H1 (cell line): ENCODE measurements at regions not wholly inside any gene's neighbourhood (a gene's known extent, or its start where the extent isn't known, plus 50 kb on each side); places are given as distances from the start of the nearest gene placed in this dataset.

Source experiments
- CTCF ChIA-PET: fragments of 300-600 bp; sonication (Branson Sonifier 250); formaldehyde crosslinking; loops from one replicate; lab custom pipeline; 2021; ENCODE audit not compliant: partially characterized antibody; lab: Charles Lee
- POLR2A ChIA-PET: fragments of 300-600 bp; sonication (Branson Sonifier 250); formaldehyde crosslinking; loops from one replicate; lab custom pipeline; 2021; ENCODE audit warnings: inconsistent platforms; ENCODE audit not compliant: partially characterized antibody; lab: Charles Lee
- DNase-seq, 2 experiments: peaks; one replicate each; pipeline versions ENCODE4 v3.0.0 to v3.0.0-alpha.2; 2010 to 2022; ENCODE audit warnings: low spot score in 2 of 2, low read depth in 1 of 2, mixed read lengths in 1 of 2
- FAIRE-seq: peaks from 2 replicates; lab custom pipeline; 2011; peaks lifted over from hg19 to GRCh38; lab: Jason Lieb, UNC
- H2AFZ ChIP-seq: 2 replicates; pipeline ENCODE4 v1.8.1; 2012; ENCODE audit warnings: low read length, inconsistent platforms
- H2AK5ac ChIP-seq: 2 replicates; pipeline ENCODE4 v1.6.1; 2013; ENCODE audit warnings: low read depth, low read length
- H2BK120ac ChIP-seq: replicated peaks from 2 replicates; pipeline ENCODE3; 2013; ENCODE audit warnings: low read depth, low read length, inconsistent platforms
- H2BK12ac ChIP-seq: 2 replicates; pipeline ENCODE4 v1.6.1; 2013; ENCODE audit warnings: low read depth, low read length
- H2BK15ac ChIP-seq: 2 replicates; pipeline ENCODE4 v1.6.1; 2013; ENCODE audit warnings: low read length
- H2BK20ac ChIP-seq: 2 replicates; pipeline ENCODE4 v1.6.1; 2013; ENCODE audit warnings: low read length
- H2BK5ac ChIP-seq: 2 replicates; pipeline ENCODE4 v1.6.1; 2013; ENCODE audit warnings: low read depth, low read length
- H3K14ac ChIP-seq: 2 replicates; pipeline ENCODE4 v1.6.1; 2013; ENCODE audit warnings: inconsistent platforms; ENCODE audit not compliant: insufficient read length
- H3K18ac ChIP-seq: 2 replicates; pipeline ENCODE4 v1.6.1; 2013; ENCODE audit warnings: low read length; ENCODE audit errors: extremely low read depth
- H3K23ac ChIP-seq: 2 replicates; pipeline ENCODE4 v1.6.1; 2013; ENCODE audit warnings: inconsistent platforms; ENCODE audit not compliant: insufficient read length
- H3K23me2 ChIP-seq: 2 replicates; pipeline ENCODE4 v1.6.1; 2013; ENCODE audit warnings: low read depth, low read length
- H3K27ac ChIP-seq: 2 replicates; pipeline ENCODE4 v1.6.1; 2011; ENCODE audit warnings: low read depth, low read length, inconsistent platforms
- H3K27me3 ChIP-seq, 4 experiments: replicated peaks in 1 of 4; 1 replicate in 1 of 4; 2 replicates in 3 of 4; pipeline versions ENCODE4 v1.6.1 to v1.8.1; 2011 to 2013; ENCODE audit warnings: low read length in 3 of 4, mild to moderate bottlenecking in 3 of 4, inconsistent platforms in 2 of 4, mixed read lengths in 2 of 4, moderate library complexity in 1 of 4; ENCODE audit not compliant: control insufficient read depth in 3 of 4, insufficient read depth in 3 of 4; ENCODE audit errors: extremely low read depth in 1 of 4
- H3K36me3 ChIP-seq, 4 experiments: 2 replicates each; pipeline versions ENCODE4 v1.6.1 to v1.8.1; 2011 to 2013; ENCODE audit warnings: mild to moderate bottlenecking in 4 of 4, low read length in 3 of 4, moderate library complexity in 2 of 4, control low read depth in 1 of 4, inconsistent platforms in 1 of 4; ENCODE audit not compliant: insufficient read depth in 4 of 4, control insufficient read depth in 2 of 4
- H3K4ac ChIP-seq: replicated peaks from 2 replicates; pipeline ENCODE3; 2013; ENCODE audit warnings: low read length, low read depth, mixed read lengths, inconsistent platforms; ENCODE audit not compliant: insufficient read length
- H3K4me1 ChIP-seq, 4 experiments: replicated peaks in 1 of 4; 1 replicate in 1 of 4; 2 replicates in 3 of 4; pipeline versions ENCODE4 v1.6.1 to v1.8.1; 2011 to 2013; ENCODE audit warnings: low read length in 3 of 4, inconsistent platforms in 2 of 4, mixed read lengths in 1 of 4; ENCODE audit not compliant: insufficient read depth in 4 of 4, control insufficient read depth in 3 of 4
- H3K4me2 ChIP-seq, 2 experiments: 2 replicates each; pipeline versions ENCODE4 v1.6.1 to v1.8.1; 2011 to 2013; ENCODE audit warnings: low read depth in 2 of 2, low read length in 2 of 2, control low read depth in 1 of 2, inconsistent platforms in 1 of 2, mild to moderate bottlenecking in 1 of 2; ENCODE audit not compliant: insufficient read depth in 1 of 2
- H3K4me3 ChIP-seq, 4 experiments: fragments of 200-600, 300-600 bp in 1 of 4; sonication (generic), shearing (Covaris generic), sonication (Bioruptor Twin) in 1 of 4; 2 replicates each; pipeline versions ENCODE4 v1.5.1 to v1.8.1; 2011 to 2016; ENCODE audit warnings: low read length in 4 of 4, low read depth in 3 of 4, control low read depth in 2 of 4, inconsistent platforms in 2 of 4, mild to moderate bottlenecking in 2 of 4, mixed read lengths in 1 of 4, moderate library complexity in 1 of 4; ENCODE audit not compliant: insufficient read depth in 2 of 4; ENCODE audit errors: extremely low read depth in 1 of 4
- H3K56ac ChIP-seq: replicated peaks from 2 replicates; pipeline ENCODE3; 2013; ENCODE audit warnings: low read depth, mild to moderate bottlenecking, mixed read lengths, low read length, inconsistent platforms; ENCODE audit not compliant: insufficient read length
- H3K79me1 ChIP-seq: 2 replicates; pipeline ENCODE4 v1.6.1; 2013; ENCODE audit warnings: low read depth, low read length, control low read depth
- H3K79me2 ChIP-seq, 2 experiments: 2 replicates each; pipeline versions ENCODE4 v1.6.1 to v1.8.1; 2012 to 2013; ENCODE audit warnings: low read length in 2 of 2, mild to moderate bottlenecking in 2 of 2, inconsistent platforms in 1 of 2; ENCODE audit not compliant: insufficient read depth in 2 of 2, control insufficient read depth in 1 of 2
- H3K9ac ChIP-seq, 4 experiments: replicated peaks in 1 of 4; 1 replicate in 1 of 4; 2 replicates in 3 of 4; pipeline versions ENCODE4 v1.6.1 to v1.8.1; 2011 to 2013; ENCODE audit warnings: low read depth in 3 of 4, low read length in 3 of 4, control low read depth in 2 of 4, mild to moderate bottlenecking in 2 of 4, moderate library complexity in 2 of 4, inconsistent platforms in 1 of 4; ENCODE audit errors: extremely low read depth in 1 of 4
- H3K9me3 ChIP-seq, 2 experiments: 2 replicates each; pipeline versions ENCODE4 v1.6.1 to v1.8.1; 2012 to 2013; ENCODE audit warnings: mild to moderate bottlenecking in 2 of 2, moderate library complexity in 2 of 2, control low read depth in 1 of 2, inconsistent platforms in 1 of 2, low read depth in 1 of 2, low read length in 1 of 2, mixed read lengths in 1 of 2; ENCODE audit not compliant: insufficient read depth in 2 of 2
- H4K20me1 ChIP-seq, 2 experiments: replicated peaks in 1 of 2; 2 replicates each; pipeline versions ENCODE3 to v1.8.1; 2011 to 2013; ENCODE audit warnings: inconsistent platforms in 2 of 2, low read length in 2 of 2, mild to moderate bottlenecking in 1 of 2; ENCODE audit not compliant: insufficient read depth in 2 of 2, control insufficient read depth in 1 of 2
- H4K5ac ChIP-seq: 2 replicates; pipeline ENCODE4 v1.6.1; 2013; ENCODE audit warnings: low read length, low read depth, mixed read lengths, inconsistent platforms; ENCODE audit not compliant: insufficient read length
- H4K8ac ChIP-seq: 2 replicates; pipeline ENCODE4 v1.8.0; 2013; ENCODE audit warnings: mild to moderate bottlenecking, moderate library complexity, low read length, inconsistent platforms; ENCODE audit not compliant: insufficient read depth; ENCODE audit errors: extremely low read depth
- H4K91ac ChIP-seq: replicated peaks from 2 replicates; pipeline ENCODE3; 2013; ENCODE audit warnings: low read length, mixed read lengths, inconsistent platforms; ENCODE audit not compliant: insufficient read length
- EZH2 ChIP-seq: fragments of 200-600 bp; sonication (generic); IDR thresholded peaks from 2 replicates; pipeline ENCODE4 v1.7.1; 2012; ENCODE audit warnings: low read depth, mild to moderate bottlenecking, moderate library complexity, low read length, inconsistent platforms; ENCODE audit not compliant: severe bottlenecking
- HDAC2 ChIP-seq, 2 experiments: fragments of 300-600 bp in 1 of 2; sonication (generic) in 1 of 2; IDR thresholded peaks; 2 replicates each; pipeline ENCODE4 v1.6.1; 2011 to 2012; ENCODE audit warnings: low read depth in 2 of 2, low read length in 2 of 2, mild to moderate bottlenecking in 2 of 2, moderate library complexity in 2 of 2, borderline replicate concordance in 1 of 2, inconsistent platforms in 1 of 2
- JUN ChIP-seq: IDR thresholded peaks from 2 replicates; pipeline ENCODE4 v1.6.1; 2011; ENCODE audit warnings: low read depth, mild to moderate bottlenecking, improper control_type of control experiment, low read length
- RAD21 ChIP-seq, 2 experiments: IDR thresholded peaks in 1 of 2; conservative IDR thresholded peaks in 1 of 2; 2 replicates each; pipeline ENCODE4 v1.6.1; 2011; ENCODE audit warnings: low read depth in 2 of 2, low read length in 2 of 2, improper control_type of control experiment in 1 of 2, inconsistent platforms in 1 of 2, mild to moderate bottlenecking in 1 of 2, moderate library complexity in 1 of 2
- SAP30 ChIP-seq: fragments of 300-600 bp; sonication (generic); IDR thresholded peaks from 2 replicates; pipeline ENCODE4 v1.7.1; 2012; ENCODE audit warnings: low read length, moderate library complexity, mild to moderate bottlenecking, inconsistent platforms; ENCODE audit not compliant: insufficient read depth, insufficient replicate concordance
- SIN3A ChIP-seq, 2 experiments: IDR thresholded peaks in 1 of 2; conservative IDR thresholded peaks in 1 of 2; 2 replicates each; pipeline ENCODE4 v1.6.1; 2011 to 2012; ENCODE audit warnings: low read length in 2 of 2, improper control_type of control experiment in 1 of 2, low read depth in 1 of 2, mild to moderate bottlenecking in 1 of 2
- SRF ChIP-seq: IDR thresholded peaks from 2 replicates; pipeline ENCODE4 v1.6.1; 2011; ENCODE audit warnings: mild to moderate bottlenecking, low read depth, low read length, moderate library complexity
- TEAD4 ChIP-seq: IDR thresholded peaks from 2 replicates; pipeline ENCODE4 v1.6.1; 2012; ENCODE audit warnings: low read depth, low read length, inconsistent platforms, mixed read lengths
- ZNF274 ChIP-seq: IDR thresholded peaks from 2 replicates; pipeline ENCODE4 v1.7.0; 2012; ENCODE audit warnings: low read length, borderline replicate concordance; ENCODE audit errors: extremely low read depth
- WGBS, 2 experiments: shearing (Covaris generic) in 1 of 2; methylation state at CpG; one replicate each; pipeline versions ENCODE4 v1.1.6 to v1.1.7; 2013 to 2015; ENCODE audit warnings: low lambda C conversion rate in 2 of 2, mixed read lengths in 2 of 2, inconsistent platforms in 1 of 2, low coverage in 1 of 2, missing lambda C conversion rate in 1 of 2; ENCODE audit not compliant: insufficient replicate concordance in 2 of 2, insufficient coverage in 1 of 2, insufficient read length in 1 of 2; ENCODE audit errors: extremely low coverage in 1 of 2, missing lambda C conversion rate in 1 of 2; 5-methylcytosine and 5-hydroxymethylcytosine counted together
- TF ChIP-seq, protein P1 (sequence below): IDR thresholded peaks from 2 replicates; pipeline ENCODE4 v1.6.1; 2012; ENCODE audit warnings: inconsistent platforms
- TF ChIP-seq, protein P2 (sequence below): IDR thresholded peaks from 2 replicates; pipeline ENCODE4 v1.6.1; 2012; ENCODE audit warnings: low read length, inconsistent platforms

DNA sequence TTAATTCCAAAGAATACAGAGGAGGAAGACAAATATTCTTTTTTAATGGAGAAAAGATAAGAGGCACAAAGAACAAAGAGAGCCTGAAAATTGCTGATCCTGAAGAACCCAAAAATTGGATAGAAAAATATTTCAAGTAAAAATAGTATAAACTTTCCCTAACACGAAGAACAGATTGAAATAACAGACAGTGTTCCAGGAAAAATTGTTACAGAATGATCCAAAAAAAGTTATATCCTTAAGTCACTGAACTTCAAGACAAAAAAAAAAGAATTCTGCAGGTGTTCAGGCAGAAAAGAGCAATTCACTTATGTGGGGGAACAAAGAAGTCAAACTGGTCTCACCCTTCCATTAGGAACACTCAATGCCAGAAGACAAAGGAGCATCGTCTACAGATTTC, 160.2 kb downstream of the KLF12 start:
- Histone ChIP-seq H3K79me2 (no peaks in the 10 kb centered on the region; a peak in 1 of 4 replicates), H2BK20ac (no peak overlapping the region)
- no peak for FAIRE-seq
- TF ChIP-seq JUN = no peak
- no peak for TF ChIP-seq TEAD4
- no peak for TF ChIP-seq RAD21 (IDR thresholded peaks at IDR 0.05 in 1 of 2, conservative IDR thresholded peaks at IDR 0.05 in 1 of 2; ENCODE audit: low read depth in 2 of 2, low read length in 2 of 2)
- TF ChIP-seq EZH2 = no peak
- TF ChIP-seq SRF = no peak
- TF ChIP-seq ZNF274 = no peak
- TF ChIP-seq, protein P1, sequence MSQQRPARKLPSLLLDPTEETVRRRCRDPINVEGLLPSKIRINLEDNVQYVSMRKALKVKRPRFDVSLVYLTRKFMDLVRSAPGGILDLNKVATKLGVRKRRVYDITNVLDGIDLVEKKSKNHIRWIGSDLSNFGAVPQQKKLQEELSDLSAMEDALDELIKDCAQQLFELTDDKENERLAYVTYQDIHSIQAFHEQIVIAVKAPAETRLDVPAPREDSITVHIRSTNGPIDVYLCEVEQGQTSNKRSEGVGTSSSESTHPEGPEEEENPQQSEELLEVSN = no peak
- no peak for TF ChIP-seq SIN3A (conservative IDR thresholded peaks at IDR 0.05 in 1 of 2, IDR thresholded peaks at IDR 0.05 in 1 of 2; ENCODE audit: low read depth in 1 of 2, low read length in 2 of 2)
- TF ChIP-seq SAP30 = no peak
- TF ChIP-seq, protein P2, sequence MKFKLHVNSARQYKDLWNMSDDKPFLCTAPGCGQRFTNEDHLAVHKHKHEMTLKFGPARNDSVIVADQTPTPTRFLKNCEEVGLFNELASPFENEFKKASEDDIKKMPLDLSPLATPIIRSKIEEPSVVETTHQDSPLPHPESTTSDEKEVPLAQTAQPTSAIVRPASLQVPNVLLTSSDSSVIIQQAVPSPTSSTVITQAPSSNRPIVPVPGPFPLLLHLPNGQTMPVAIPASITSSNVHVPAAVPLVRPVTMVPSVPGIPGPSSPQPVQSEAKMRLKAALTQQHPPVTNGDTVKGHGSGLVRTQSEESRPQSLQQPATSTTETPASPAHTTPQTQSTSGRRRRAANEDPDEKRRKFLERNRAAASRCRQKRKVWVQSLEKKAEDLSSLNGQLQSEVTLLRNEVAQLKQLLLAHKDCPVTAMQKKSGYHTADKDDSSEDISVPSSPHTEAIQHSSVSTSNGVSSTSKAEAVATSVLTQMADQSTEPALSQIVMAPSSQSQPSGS = no peak
- TF ChIP-seq HDAC2 (IDR thresholded peaks at IDR 0.05; ENCODE audit: borderline replicate concordance in 1 of 2, low read depth in 2 of 2, low read length in 2 of 2) = no peak

More for the DNA sequence above, 160.2 kb downstream of the KLF12 start:
- Histone ChIP-seq H3K27ac (no peak overlapping the region), H3K79me1 (no peaks in the 10 kb centered on the region), H4K91ac (no peak overlapping the region), H3K9me3 (no peaks in the 10 kb centered on the region), H3K4ac (no peak overlapping the region), H2BK120ac (no peak overlapping the region), H2AFZ (no peak overlapping the region), H2AK5ac (no peak overlapping the region), H4K8ac (no peak overlapping the region), H2BK15ac (no peak overlapping the region), H2BK12ac (no peak overlapping the region), H3K36me3 (no peaks in the 10 kb centered on the region), H3K56ac (no peak overlapping the region), H3K4me3 (no peak overlapping the region), H2BK5ac (no peak overlapping the region), H3K23me2 (no peaks in the 10 kb centered on the region), H3K18ac (no peak overlapping the region), H3K4me1 (peaks cover 0 to 2% (median 0%) of the 10 kb centered on the region in 4 experiments; a peak in 3 of 7 replicates), H3K9ac (no peak overlapping the region), H4K5ac (no peak overlapping the region), H3K27me3 (no peaks in the 10 kb centered on the region), H4K20me1 (no peaks in the 10 kb centered on the region), H3K14ac (no peak overlapping the region), H3K4me2 (no peak overlapping the region), H3K23ac (no peak overlapping the region)
- ChIA-PET POLR2A (interaction anchor here (2.0 kb wide), 1 partner anchor 11 kb away, joined by 6 read pairs; no protein-coding TSS in a partner anchor), CTCF (no interaction called here)
- no peak for DNase-seq
- WGBS, 2 experiments = 97% methylated on average over 2 of the region's 2 CpGs; no CpG with 5 or more reads in 1 of the 2 experiments
